Keratinocyte (primary cell): ENCODE measurements at regions not wholly inside any gene's neighbourhood (a gene's known extent, or its start where the extent isn't known, plus 50 kb on each side); places are given as distances from the start of the nearest gene placed in this dataset.

Experiments
- DNase-seq: peaks from one replicate; pipeline ENCODE4 v3.0.0-alpha.2; 2011; ENCODE audit warnings: low read depth, missing footprints, low spot score
- FAIRE-seq: peaks from 2 replicates; lab custom pipeline; 2011; peaks lifted over from hg19 to GRCh38; lab: Jason Lieb, UNC
- H2AFZ ChIP-seq: 2 replicates; pipeline ENCODE4 v1.6.0; 2012; ENCODE audit warnings: low read length, control low read depth, inconsistent platforms; ENCODE audit not compliant: control insufficient read depth
- H3K27ac ChIP-seq: 2 replicates; pipeline ENCODE4 v1.5.1; 2011; ENCODE audit warnings: low read length; ENCODE audit not compliant: control insufficient read depth, insufficient read depth
- H3K27me3 ChIP-seq: 3 replicates; pipeline ENCODE4 v1.6.0; 2011; ENCODE audit warnings: low read length; ENCODE audit not compliant: control insufficient read depth, insufficient read depth; ENCODE audit errors: extremely low read depth
- H3K36me3 ChIP-seq, 2 experiments: 2 replicates in 1 of 2; 3 replicates in 1 of 2; pipeline ENCODE4 v1.5.1; 2011; ENCODE audit warnings: low read length in 2 of 2, mild to moderate bottlenecking in 1 of 2; ENCODE audit not compliant: control insufficient read depth in 2 of 2, insufficient read depth in 2 of 2; ENCODE audit errors: extremely low read depth in 1 of 2
- H3K4me1 ChIP-seq: 3 replicates; pipeline ENCODE4 v1.5.1; 2011; ENCODE audit warnings: low read length; ENCODE audit not compliant: control insufficient read depth, insufficient read depth; ENCODE audit errors: extremely low read depth
- H3K4me2 ChIP-seq: 3 replicates; pipeline ENCODE4 v1.6.0; 2011; ENCODE audit warnings: low read depth, low read length; ENCODE audit not compliant: control insufficient read depth, insufficient read depth; ENCODE audit errors: extremely low read depth
- H3K4me3 ChIP-seq, 3 experiments: fragments of 200-600 bp in 1 of 3; sonication (generic) in 1 of 3; 2 replicates in 2 of 3; 3 replicates in 1 of 3; pipeline ENCODE4 v1.5.1; 2011 to 2016; ENCODE audit warnings: low read length in 3 of 3, mild to moderate bottlenecking in 3 of 3, control low read depth in 2 of 3, inconsistent platforms in 1 of 3, low read depth in 1 of 3, mixed read lengths in 1 of 3, mixed run types in 1 of 3, moderate library complexity in 1 of 3; ENCODE audit not compliant: control insufficient read depth in 2 of 3, insufficient read depth in 2 of 3; ENCODE audit errors: extremely low read depth in 1 of 3
- H3K79me2 ChIP-seq: 2 replicates; pipeline ENCODE4 v1.6.0; 2012; ENCODE audit warnings: low read length; ENCODE audit not compliant: control insufficient read depth, insufficient read depth
- H3K9ac ChIP-seq: 3 replicates; pipeline ENCODE4 v1.6.0; 2011; ENCODE audit warnings: low read length; ENCODE audit not compliant: control insufficient read depth, insufficient read depth; ENCODE audit errors: extremely low read depth
- H3K9me1 ChIP-seq: 3 replicates; pipeline ENCODE4 v1.6.0; 2011; ENCODE audit warnings: low read length; ENCODE audit not compliant: control insufficient read depth, insufficient read depth; ENCODE audit errors: extremely low read depth
- H3K9me3 ChIP-seq: 2 replicates; pipeline ENCODE4 v1.5.1; 2012; ENCODE audit warnings: low read depth, low read length; ENCODE audit not compliant: control insufficient read depth
- H4K20me1 ChIP-seq: 3 replicates; pipeline ENCODE4 v1.6.0; 2011; ENCODE audit warnings: low read length; ENCODE audit not compliant: control insufficient read depth, insufficient read depth; ENCODE audit errors: extremely low read depth
- EZH2 ChIP-seq: IDR thresholded peaks from one replicate; pipeline ENCODE4 v1.6.1; 2012; ENCODE audit warnings: inconsistent platforms, mild to moderate bottlenecking, low read length, moderate library complexity
- dilution Hi-C: fragments of 300-500 bp; cut with MboI; formaldehyde crosslinking; loops from one replicate; pipeline ENCODE4 v1.7.0; 2020; ENCODE audit warnings: low sequenced_read_pairs; ENCODE audit not compliant: extremely low pct_ligation_motif_present
- TF ChIP-seq, protein P1 (sequence below), 3 experiments: IDR thresholded peaks in 1 of 3; conservative IDR thresholded peaks in 1 of 3; optimal IDR thresholded peaks in 1 of 3; 2 replicates in 2 of 3; 3 replicates in 1 of 3; pipeline versions ENCODE3 to v1.5.1; 2011; ENCODE audit warnings: low read length in 3 of 3, mild to moderate bottlenecking in 3 of 3, moderate library complexity in 2 of 3, control low read depth in 1 of 3, inconsistent platforms in 1 of 3; ENCODE audit not compliant: insufficient read depth in 2 of 3; ENCODE audit errors: extremely low read depth in 1 of 3

DNA sequence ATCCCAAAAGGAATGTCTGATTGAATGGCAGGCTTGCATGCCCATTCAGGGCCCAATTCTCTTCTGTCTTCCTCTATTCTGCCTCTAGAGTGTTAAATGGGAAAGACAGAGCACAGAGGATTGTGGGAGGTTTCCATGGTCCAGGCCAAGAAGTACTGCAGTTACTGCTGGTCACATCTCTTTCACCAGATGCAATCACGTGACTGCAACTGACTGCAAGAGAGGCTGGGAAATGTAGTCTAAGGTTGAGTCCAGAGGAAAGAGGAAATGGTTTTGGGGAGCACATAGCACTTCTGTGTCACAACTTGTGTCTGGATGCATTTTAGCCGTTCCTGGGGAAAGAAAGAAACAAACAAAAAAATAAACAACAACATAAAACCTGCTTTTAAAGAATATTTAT lies 336.4 kb upstream of the BTBD3 start:
- dilution Hi-C loops = no loop called here
- H3K27me3 ChIP-seq = no peaks in the 10 kb centered on the region
- FAIRE-seq (no peak), DNase-seq (no peak)
- H3K4me3 ChIP-seq = no peak overlapping the region
- H3K36me3 ChIP-seq = no peaks in the 10 kb centered on the region
- no peaks in the 10 kb centered on the region for H3K9me1 ChIP-seq
- no peaks in the 10 kb centered on the region for H3K4me1 ChIP-seq
- no peak overlapping the region for H2AFZ ChIP-seq
- H3K79me2 ChIP-seq = no peaks in the 10 kb centered on the region
- no peaks in the 10 kb centered on the region for H3K9me3 ChIP-seq
- H4K20me1 ChIP-seq = no peaks in the 10 kb centered on the region
- no peak overlapping the region for H3K27ac ChIP-seq
- H3K9ac ChIP-seq = no peak overlapping the region
- TF ChIP-seq, protein P1, sequence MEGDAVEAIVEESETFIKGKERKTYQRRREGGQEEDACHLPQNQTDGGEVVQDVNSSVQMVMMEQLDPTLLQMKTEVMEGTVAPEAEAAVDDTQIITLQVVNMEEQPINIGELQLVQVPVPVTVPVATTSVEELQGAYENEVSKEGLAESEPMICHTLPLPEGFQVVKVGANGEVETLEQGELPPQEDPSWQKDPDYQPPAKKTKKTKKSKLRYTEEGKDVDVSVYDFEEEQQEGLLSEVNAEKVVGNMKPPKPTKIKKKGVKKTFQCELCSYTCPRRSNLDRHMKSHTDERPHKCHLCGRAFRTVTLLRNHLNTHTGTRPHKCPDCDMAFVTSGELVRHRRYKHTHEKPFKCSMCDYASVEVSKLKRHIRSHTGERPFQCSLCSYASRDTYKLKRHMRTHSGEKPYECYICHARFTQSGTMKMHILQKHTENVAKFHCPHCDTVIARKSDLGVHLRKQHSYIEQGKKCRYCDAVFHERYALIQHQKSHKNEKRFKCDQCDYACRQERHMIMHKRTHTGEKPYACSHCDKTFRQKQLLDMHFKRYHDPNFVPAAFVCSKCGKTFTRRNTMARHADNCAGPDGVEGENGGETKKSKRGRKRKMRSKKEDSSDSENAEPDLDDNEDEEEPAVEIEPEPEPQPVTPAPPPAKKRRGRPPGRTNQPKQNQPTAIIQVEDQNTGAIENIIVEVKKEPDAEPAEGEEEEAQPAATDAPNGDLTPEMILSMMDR (optimal IDR thresholded peaks at IDR 0.05 in 1 of 3, IDR thresholded peaks at IDR 0.05 in 1 of 3, conservative IDR thresholded peaks at IDR 0.05 in 1 of 3; ENCODE audit: extremely low read depth in 1 of 3, insufficient read depth in 2 of 3, low read length in 3 of 3) = no peak
- no peak for TF ChIP-seq EZH2
- no peak overlapping the region for H3K4me2 ChIP-seq

DNA sequence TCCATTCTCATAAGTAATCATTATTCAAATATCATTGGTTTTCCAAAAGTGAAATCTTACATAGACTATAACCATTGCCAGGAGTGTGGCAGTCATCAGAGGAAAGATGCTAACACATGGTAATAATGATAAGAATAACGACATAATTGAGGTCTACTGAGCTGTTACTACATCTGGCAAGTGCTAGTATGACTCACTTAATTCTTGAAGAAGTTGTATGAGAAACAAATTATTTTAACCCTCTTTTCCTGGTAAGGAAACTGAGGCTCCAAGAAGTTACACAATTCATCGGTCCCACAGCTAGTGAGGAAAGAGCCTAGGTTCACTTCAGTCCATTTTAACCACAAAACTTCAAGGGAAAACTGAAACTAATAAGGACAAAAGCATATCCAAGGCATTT lies 335.6 kb upstream of the BTBD3 start:
- Histone ChIP-seq H3K36me3 (no peaks in the 10 kb centered on the region), H3K79me2 (no peaks in the 10 kb centered on the region), H2AFZ (no peak overlapping the region), H3K27me3 (no peaks in the 10 kb centered on the region), H3K9me1 (no peaks in the 10 kb centered on the region), H3K4me2 (no peak overlapping the region), H3K27ac (no peak overlapping the region), H4K20me1 (no peaks in the 10 kb centered on the region), H3K9ac (no peak overlapping the region), H3K4me3 (no peak overlapping the region), H3K4me1 (no peaks in the 10 kb centered on the region), H3K9me3 (no peaks in the 10 kb centered on the region)
- dilution Hi-C loops = no loop called here
- DNase-seq (no peak), FAIRE-seq (no peak)
- TF ChIP-seq, protein P1 (optimal IDR thresholded peaks at IDR 0.05 in 1 of 3, IDR thresholded peaks at IDR 0.05 in 1 of 3, conservative IDR thresholded peaks at IDR 0.05 in 1 of 3; ENCODE audit: extremely low read depth in 1 of 3, insufficient read depth in 2 of 3, low read length in 3 of 3) = no peak
- no peak for TF ChIP-seq EZH2
